GOT3 (cell line): ENCODE measurements at regions not wholly inside any gene's neighbourhood (a gene's known extent, or its start where the extent isn't known, plus 50 kb on each side); places are given as distances from the start of the nearest gene placed in this dataset.

ENCODE experiments used
- DNase-seq: peaks from one replicate; lab custom pipeline; 2025; ENCODE audit warnings: mixed read lengths; lab: John Stamatoyannopoulos, UW

GRCh38 chr3:22111226-22111625 lies 360.2 kb upstream of the ZNF385D start:
- DNase-seq, result no peak

GRCh38 chr3:22113453-22113852 lies 362.4 kb upstream of the ZNF385D start:
- DNase-seq, result no peak

GRCh38 chr3:22115581-22115980 lies 364.6 kb upstream of the ZNF385D start:
- no peak for DNase-seq

- DNase-seq, result no peak
These were observed 366.1 kb upstream of the ZNF385D start for GRCh38 chr3:22117091-22117490.

GRCh38 chr3:22117751-22118346 lies 366.8 kb upstream of the ZNF385D start:
- DNase-seq, result no peak

- no peak for DNase-seq
These were observed 367.5 kb upstream of the ZNF385D start for GRCh38 chr3:22118542-22118941.

- no peak for DNase-seq
These were observed 370.2 kb upstream of the ZNF385D start for GRCh38 chr3:22121068-22121701.

- DNase-seq, result no peak
These were observed 371.6 kb upstream of the ZNF385D start for GRCh38 chr3:22122567-22122966.

GRCh38 chr3:22129101-22129500 lies 378.1 kb upstream of the ZNF385D start:
- no peak for DNase-seq

- DNase-seq, result no peak
These were observed 390.8 kb upstream of the ZNF385D start for GRCh38 chr3:22141769-22142168.

GRCh38 chr3:22147161-22147560 lies 396.2 kb upstream of the ZNF385D start:
- no peak for DNase-seq

- no peak for DNase-seq
These were observed 405.9 kb upstream of the ZNF385D start for GRCh38 chr3:22156868-22157267.

GRCh38 chr3:22157848-22158247 lies 406.8 kb upstream of the ZNF385D start:
- no peak for DNase-seq

- no peak for DNase-seq
These were observed 408.1 kb upstream of the ZNF385D start for GRCh38 chr3:22159004-22159695.

GRCh38 chr3:22161315-22161714 lies 410.3 kb upstream of the ZNF385D start:
- no peak for DNase-seq

- DNase-seq, result no peak
These were observed 419.4 kb upstream of the ZNF385D start for GRCh38 chr3:22170370-22170769.

- DNase-seq, result no peak
These were observed 422.0 kb upstream of the ZNF385D start for GRCh38 chr3:22172964-22173363.

- DNase-seq, result no peak
These were observed 424.9 kb upstream of the ZNF385D start for GRCh38 chr3:22175947-22176346.

- DNase-seq, result no peak
These were observed 425.9 kb upstream of the ZNF385D start for GRCh38 chr3:22176911-22177310.

- DNase-seq, result no peak
These were observed 438.6 kb upstream of the ZNF385D start for GRCh38 chr3:22189616-22190015.

GRCh38 chr3:22199095-22199494 lies 448.1 kb upstream of the ZNF385D start:
- no peak for DNase-seq

GRCh38 chr3:22208844-22209243 lies 457.8 kb upstream of the ZNF385D start:
- DNase-seq, result no peak

GRCh38 chr3:22209578-22209977 lies 458.6 kb upstream of the ZNF385D start:
- DNase-seq, result no peak
